ENCODE measurements at regions not wholly inside any gene's neighbourhood (a gene's known extent, or its start where the extent isn't known, plus 50 kb on each side); places are given as distances from the start of the nearest gene placed in this dataset.
"Not testable (repeated sequence)": the region's sequence is repeated elsewhere in the genome, so short reads cannot be mapped to it uniquely, and the experiment has no call there.

DNA sequence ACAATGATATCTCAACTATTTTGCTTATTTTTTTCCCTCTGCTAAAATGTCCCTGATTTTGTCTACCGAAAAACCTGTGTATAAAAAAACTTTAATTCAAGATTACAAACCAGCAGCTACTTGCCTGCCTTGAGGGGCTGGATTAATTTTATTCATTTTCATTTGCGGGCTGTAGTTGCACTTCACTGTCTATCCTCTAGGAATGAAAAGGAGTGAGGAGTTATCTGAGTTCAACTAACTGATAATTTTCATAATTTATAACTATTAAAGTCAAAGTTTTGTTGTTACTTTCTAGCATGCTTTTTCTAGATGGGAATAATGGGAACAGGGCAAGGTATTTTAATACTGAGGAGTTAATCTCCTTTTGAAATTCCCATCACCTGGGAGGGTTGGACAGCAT, 50.3 kb upstream of the AGTPBP1 start:
- not testable (repeated sequence) for DNase-seq (ENCODE audit: low read depth in 4 of 4, low spot score in 3 of 4)

DNA sequence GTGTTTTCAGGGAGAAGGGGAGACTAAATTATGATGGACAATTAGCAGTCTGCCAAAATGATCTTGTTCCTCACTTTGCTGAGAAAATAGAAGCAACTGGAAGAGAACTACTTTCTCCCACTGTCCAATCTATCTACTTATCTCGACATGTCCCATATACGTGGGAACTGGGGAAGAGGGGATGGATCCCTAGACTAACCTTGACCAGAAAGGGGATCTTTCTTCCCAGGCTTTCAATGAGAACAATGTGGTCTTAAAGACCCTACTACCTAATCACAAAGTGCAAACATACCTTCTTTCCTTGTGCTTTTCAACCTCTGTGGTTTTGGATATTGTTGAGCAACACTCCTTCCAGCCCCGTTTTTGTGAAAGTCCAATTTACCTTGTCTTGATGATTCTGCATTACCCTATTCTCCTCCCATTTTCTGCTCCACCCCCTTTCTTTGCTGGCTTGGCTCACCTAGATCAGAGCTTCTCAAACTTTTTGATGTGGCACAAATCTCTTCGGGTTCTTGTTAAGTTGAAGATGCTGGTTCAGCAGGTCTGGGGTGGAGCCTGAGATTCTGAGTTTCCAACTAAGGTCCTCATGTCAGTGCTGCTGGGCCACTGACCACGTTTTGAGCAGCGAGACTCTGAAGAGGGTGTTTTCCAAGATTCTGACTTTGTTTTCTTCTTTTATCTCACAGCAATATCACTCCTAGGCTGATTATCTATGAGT, 61.4 kb upstream of the AGTPBP1 start:
- DNase-seq (ENCODE audit: low read depth in 4 of 4, low spot score in 3 of 4): not testable (repeated sequence)

DNA sequence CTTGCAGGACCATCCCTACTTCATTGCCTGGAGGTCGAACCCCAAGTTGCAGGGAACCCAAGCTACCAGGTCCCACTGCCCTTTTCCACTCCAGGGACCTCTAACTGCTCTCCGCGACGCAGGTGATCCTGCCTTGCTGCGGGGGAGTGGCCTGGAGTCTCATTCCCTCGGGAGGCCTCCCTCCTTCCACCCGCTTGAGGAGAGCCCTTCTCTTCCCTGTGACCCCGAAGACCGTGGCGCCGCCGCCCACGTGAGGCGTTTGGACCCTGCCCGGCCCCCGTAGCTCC, 63.0 kb upstream of the AGTPBP1 start:
- DNase-seq (ENCODE audit: low read depth in 4 of 4, low spot score in 3 of 4): not testable (repeated sequence)

DNA sequence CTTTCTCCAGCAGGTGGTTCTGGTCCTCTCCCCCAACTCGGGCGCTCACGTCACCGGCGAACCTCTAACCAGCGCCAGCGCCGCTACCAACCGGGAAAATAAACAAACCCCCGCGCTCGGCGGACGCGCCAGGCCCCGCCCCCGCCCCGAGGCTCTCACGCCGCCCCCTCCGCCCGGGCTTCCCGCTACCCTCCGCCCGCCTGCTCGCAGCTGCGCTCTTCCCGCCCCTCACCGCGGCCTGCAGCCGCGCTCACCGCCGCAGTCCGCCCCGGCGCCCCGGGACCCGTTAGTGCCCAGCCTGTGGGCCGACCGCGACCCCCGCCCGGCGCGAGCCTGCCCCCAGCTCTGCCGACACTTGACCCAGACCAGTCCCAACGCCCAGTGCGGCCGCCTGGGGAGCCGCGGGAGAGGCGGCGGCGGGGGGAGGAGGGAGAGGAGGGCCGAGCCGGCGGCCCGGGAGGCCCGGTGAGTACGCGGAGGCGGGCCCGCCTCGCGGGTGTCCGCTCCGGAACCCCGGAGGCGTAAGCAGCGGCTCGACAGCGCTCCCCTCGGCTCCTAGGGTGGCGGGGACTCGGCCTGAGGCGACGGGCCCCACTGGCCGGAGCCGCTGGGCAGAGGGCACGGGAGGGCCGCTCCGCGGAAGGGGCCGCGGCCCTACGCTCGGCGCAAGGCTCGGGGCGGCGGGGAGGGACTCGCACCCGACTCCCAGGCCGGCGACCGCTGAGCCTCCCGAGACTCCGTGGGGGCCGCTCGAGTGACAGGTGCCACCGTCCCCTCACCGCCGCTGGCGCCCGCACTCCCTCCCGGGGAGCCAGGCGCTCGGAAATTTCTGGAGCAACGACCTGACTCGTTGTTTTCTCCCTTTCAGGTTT, 63.6 kb upstream of the AGTPBP1 start:
- DNase-seq (ENCODE audit: low read depth in 4 of 4, low spot score in 3 of 4): peak; percentile 38 to 53 (median 44)

DNA sequence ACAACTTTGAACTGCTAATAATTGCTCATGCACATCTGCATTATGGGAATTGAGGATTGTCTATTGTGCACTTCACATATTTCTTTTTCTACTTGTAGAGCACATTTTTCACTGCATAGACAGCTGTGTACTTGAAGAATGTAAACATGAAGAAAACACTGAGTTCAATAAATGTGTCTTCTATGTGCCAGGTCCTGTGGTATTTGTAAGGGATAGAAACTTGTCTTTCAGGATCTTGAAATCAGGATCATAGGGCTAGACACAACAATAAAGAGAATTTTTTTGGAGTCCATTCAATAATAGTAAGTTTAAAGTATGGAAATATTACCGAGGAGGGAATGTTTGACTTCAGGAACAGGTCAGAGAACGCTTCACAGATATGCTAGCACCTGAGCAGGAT, 66.6 kb upstream of the AGTPBP1 start:
- not testable (repeated sequence) for DNase-seq (ENCODE audit: low read depth in 4 of 4, low spot score in 3 of 4)

DNA sequence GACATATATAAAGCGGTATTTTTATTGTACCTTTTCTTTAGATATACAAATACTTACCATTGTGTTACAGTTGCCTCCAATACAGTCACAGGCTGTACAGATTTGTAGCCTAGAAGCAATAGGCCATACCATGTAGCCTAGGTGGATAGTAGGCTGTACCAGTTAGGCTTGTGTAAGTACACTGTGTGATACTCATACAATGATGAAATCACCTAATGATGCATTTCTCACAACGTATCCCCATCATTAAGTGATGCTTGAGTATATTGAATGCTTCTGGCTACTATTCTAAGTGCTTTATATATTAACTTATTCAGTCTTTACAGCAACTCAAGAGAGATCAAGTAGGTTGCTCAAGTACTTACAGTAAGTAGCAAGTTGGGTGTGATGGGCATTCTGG, 71.6 kb upstream of the AGTPBP1 start:
- DNase-seq (ENCODE audit: low read depth in 4 of 4, low spot score in 3 of 4): not testable (repeated sequence)

DNA sequence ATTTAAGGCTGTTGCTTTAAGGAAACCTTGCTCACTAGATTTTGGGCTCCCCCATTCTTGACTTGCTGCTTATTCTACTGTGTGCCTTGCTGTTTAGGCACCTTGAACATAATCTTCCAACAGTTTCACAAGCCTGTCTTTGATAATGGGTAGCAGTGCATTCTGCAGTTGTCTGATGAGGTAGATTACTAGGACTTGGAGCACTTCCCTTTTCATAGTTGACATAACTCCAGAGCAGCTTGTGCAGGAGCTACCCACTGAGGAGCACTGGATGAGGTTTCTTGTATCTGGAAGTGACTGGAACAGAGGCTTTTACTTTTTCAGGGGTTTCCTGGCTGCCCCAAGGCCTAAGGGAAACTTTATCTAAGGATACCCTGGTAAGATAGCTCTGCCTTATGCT, 73.0 kb upstream of the AGTPBP1 start:
- DNase-seq (ENCODE audit: low read depth in 4 of 4, low spot score in 3 of 4): not testable (repeated sequence)

DNA sequence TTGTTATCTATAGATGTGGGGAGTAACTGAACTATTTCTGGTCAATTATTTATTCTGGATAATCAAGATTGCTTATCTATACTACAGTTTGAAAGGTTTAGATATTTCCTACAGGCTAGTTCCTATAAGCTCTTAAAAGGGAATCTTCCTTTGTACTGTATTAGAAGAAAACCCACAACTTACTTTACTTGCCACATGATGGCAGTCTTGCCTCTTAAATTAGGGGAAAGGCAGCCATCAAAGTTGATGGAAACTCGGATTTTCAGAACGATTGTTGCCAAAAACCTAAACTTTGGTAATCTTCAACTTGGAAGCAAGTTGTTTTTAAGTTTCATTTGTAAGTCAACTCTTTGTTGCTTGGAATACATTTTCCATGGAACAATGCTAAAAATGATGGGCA, 77.2 kb upstream of the AGTPBP1 start:
- DNase-seq (ENCODE audit: low read depth in 4 of 4, low spot score in 3 of 4): not testable (repeated sequence)

DNA sequence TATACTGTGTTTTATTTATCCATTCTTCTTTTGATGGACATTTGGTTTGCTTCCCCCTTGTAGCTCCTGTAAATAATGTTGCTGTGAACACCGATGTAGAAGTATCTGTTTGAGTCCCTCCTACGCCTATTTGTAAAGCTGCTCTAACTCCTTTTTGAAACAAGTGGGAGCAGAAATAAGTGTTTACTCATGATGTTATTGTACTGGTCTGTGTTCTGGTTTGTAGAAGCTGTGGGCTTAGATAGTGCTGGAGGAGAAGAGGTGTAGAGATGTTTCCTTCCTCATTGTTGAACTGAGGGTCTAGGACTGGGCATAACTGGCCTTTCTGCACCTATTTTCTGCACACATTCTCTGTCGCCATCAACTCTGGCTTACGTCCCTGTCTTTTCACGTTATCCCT, 78.8 kb upstream of the AGTPBP1 start:
- DNase-seq (ENCODE audit: low read depth in 4 of 4, low spot score in 3 of 4): not testable (repeated sequence)

DNA sequence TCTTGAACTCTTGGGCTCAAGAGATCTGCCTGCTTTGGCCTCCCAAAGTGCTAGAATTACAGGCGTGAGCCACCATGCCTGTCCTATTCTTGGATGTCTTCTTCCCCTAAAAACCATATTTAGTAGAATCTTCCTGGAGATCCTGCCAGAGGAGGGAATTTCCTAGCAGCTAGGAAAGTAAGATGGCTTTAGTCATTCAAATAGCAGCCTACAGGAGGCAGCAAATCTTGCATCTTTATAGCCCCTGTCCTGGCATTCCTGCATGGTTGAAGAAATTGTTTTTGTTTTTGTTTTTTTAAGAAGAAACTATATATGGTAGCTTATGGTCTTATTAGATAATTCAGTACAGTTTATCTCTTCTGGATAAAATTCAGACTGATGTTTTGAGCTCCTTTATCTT, 83.2 kb upstream of the AGTPBP1 start:
- not testable (repeated sequence) for DNase-seq (ENCODE audit: low read depth in 4 of 4, low spot score in 3 of 4)

DNA sequence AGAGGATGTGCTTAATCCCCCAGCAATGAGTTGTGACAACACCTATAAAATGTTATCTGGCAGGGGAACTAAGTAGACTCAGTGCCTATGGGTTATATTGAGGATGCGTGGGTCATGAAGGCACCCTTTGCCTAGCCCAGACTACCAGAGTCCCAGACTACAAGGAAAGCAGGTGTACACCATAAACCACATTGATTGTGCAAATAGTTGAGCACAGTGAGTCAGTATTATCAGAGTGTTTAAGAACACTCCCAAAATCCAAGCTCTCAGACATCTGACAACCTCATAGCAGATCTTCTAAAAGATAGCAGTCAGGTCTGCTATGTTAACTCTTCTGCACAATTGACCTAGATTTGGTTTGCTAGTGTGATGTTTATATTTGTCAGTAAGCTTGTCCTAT, 92.8 kb upstream of the AGTPBP1 start:
- DNase-seq (ENCODE audit: low read depth in 4 of 4, low spot score in 3 of 4): not testable (repeated sequence)

DNA sequence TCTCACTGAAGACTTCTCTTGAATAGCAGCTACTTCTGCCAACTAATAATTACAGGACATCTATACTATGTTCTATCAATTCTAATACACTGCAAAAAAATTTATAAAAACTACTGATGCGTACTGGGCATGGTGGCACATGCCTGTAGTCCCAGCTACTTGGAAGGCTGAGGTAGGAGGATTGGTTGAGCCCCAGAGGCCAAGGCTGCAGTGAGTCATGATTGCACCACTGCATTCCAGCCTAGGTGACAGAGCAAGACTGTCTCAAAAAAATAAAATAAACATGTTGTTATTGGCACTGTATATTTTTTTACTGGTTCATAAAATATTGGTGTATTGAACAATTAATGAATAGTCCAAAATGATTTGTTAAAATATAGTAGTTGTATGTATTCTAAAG, 97.0 kb upstream of the NAA35 start:
- not testable (repeated sequence) for DNase-seq (ENCODE audit: low read depth in 4 of 4, low spot score in 3 of 4)

DNA sequence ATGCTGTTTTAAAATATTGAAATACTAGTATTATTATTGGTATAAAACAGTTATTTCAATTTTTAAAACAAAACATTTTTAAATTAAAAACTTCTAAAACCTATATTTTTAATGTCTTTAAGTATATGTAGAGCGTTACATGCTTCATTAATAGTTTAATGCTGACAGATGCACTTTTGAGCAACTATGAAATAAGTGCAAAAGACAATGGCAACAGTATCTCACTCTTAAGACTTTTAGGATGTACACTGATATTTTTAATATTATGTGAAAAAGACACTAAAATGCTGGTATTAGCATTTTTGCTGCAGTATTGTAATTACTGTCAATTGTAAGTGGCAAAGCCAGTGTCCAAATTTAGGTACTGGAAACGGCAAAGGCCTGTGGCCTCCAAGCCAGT, 93.2 kb upstream of the NAA35 start:
- DNase-seq (ENCODE audit: low read depth in 4 of 4, low spot score in 3 of 4): not testable (repeated sequence)

DNA sequence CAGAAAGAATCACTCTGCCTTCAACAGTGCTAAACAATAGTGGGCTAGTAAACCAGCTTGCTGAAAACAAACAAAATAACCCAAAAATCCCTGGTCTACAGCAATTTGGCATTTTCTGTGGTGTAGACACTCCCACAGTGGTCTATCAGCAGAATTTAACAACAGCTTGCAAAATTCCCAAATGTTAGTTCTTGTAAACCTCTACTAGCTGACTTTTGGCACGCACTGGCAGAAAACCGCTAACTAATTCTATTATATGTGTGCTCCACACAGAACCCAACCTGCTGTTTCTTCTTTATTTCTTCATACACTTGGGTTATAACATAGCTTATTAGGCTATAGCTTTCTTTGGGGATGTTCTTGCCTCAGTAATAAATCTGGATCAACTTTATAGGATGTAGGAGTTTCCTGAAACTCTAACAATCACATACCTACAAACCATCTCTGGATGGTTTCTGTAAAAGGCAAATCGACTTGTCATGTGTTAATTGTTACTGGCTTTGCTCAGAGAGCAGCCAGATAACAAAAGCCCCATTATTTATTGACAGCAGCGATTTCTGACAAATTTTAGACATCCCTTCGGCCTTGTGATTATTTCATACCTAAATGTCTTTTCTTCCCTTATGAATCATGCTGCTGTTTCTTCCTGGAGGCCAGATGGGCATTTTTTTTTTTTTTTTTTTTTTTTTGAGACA, 82.7 kb upstream of the NAA35 start:
- DNase-seq (ENCODE audit: low read depth in 4 of 4, low spot score in 3 of 4): no peak

DNA sequence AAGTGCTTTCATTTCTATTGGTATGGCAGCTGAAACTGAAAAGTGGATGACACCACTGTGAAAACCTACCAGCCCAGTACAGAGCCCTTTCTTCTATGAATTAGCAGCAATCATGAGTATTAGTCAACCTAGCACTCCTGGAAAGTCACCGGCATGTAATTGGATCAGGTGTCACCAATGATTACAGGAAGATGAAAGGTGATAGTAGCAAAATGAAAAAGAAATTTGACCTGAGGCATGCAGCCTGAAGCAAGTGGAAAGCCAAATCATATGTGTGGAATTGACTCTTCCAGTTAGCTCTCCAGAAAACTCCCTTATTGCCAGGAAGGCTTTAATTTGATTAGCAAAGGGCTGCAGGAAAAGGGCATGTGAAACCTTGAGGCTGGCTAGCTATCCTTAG, 81.2 kb upstream of the NAA35 start:
- DNase-seq (ENCODE audit: low read depth in 4 of 4, low spot score in 3 of 4): no peak

DNA sequence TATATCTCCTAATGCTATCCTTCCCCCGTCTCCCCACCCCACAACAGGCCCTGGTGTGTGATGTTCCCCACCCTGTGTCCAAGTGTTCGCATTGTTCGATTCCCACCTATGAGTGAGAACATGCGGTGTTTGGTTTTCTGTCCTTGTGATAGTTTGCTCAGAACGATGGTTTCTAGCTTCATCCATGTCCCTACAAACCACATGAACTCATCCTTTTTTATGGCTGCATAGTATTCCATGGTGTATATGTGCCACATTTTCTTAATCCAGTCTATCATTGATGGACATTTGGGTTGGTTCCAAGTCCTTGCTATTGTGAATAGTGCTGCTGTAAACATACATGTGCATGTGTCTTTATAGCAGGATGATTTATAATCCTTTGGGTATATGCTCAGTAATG, 79.1 kb upstream of the NAA35 start:
- not testable (repeated sequence) for DNase-seq (ENCODE audit: low read depth in 4 of 4, low spot score in 3 of 4)

DNA sequence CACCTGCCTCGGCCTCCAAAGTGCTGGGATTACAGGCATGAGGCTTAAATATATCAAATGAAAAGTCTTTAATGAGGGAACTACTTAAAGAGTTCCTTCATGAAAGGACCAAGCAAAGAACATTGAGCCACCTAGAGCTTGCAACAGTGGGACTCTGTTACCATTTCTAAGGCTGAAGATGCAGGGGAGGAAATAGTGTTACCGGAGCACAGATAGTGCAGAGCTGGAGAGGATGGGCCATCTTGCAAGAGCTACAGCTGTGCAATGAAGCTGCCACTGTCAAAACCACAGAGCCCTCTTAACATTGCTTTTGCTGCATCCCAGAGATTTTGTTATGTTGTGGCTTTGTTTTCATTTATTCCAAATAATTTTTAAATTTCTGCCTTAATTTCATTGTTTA, 77.1 kb upstream of the NAA35 start:
- DNase-seq (ENCODE audit: low read depth in 4 of 4, low spot score in 3 of 4): no peak

DNA sequence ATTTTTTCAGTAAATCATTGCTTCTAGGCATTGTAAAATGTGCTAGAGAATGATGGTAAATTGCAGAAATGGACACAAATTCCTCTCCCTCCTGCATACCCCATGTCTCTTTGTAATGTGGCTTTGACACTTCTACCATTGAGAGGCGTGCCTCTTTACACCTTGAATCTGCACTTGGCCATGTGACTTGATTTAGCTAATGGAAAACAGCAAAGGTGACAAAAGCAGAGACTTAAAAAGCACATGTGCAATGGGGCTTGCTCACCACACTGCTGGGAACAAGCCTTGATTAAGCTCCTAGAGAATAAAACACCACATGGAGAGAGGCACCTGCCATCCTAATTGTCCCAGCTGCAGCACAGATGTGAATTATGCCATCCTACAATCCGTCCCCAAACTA, 69.9 kb upstream of the NAA35 start:
- no peak for DNase-seq (ENCODE audit: low read depth in 4 of 4, low spot score in 3 of 4)

DNA sequence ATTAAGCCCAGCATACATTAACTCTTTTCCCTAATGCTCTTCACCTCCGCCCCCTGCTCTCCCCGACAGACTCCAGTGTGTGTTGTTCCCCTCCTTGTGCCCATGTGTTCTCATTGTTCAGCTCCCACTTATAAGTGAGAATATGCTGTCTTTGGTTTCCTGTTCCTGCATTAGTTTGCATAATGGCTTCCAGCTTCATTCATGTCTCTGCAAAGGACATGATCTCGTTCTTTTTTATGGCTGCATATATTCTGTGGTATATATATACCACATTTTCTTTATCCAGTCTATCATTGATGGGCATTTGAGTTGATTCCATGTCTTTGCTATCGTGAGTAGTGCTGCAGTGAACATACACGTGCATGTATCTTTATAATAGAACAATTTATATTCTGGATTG, 69.3 kb upstream of the NAA35 start:
- DNase-seq (ENCODE audit: low read depth in 4 of 4, low spot score in 3 of 4): not testable (repeated sequence)

DNA sequence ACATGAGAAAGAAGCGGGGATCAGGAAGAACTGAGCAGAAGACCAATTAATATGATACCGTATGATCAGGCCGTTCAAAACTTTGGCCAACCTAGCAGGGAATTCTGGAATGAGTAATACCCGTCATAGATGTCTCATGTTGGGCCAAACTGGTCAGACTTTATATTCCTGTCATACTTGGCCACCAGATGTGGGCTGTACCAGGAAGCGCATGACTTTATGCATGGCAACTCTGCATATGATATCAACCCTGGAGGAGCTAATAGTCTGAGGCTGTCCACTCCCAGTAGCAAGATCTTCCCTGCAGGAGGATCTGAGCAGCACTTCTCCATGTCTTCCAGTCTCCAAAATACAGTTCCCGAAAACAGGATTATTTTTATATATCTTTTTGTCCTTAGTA, 68.5 kb upstream of the NAA35 start:
- DNase-seq (ENCODE audit: low read depth in 4 of 4, low spot score in 3 of 4): no peak

DNA sequence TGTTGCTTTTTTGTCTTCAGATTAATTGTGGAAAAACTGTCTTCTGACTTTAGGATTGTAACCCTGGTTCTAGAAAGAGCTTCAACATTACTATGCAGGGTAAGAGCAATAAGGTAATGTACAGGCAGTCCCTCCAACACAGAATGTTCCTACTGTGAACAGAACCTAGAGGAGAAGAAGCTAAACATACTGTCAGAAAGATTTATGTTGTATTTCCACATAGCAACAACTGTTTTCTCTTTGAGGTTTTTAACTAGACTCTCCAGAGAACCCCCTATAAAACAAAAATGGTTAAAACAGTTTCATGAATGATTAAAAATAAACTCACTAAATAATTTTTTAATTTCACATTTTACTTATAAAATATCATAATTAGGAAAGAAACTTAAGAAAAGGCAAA, 64.3 kb upstream of the NAA35 start:
- peak in 1 of 4 donors; percentile 8 for DNase-seq (ENCODE audit: low read depth in 4 of 4, low spot score in 3 of 4)
